ENCODE measurements at regions not wholly inside any gene's neighbourhood (a gene's known extent, or its start where the extent isn't known, plus 50 kb on each side); places are given as distances from the start of the nearest gene placed in this dataset.

DNA sequence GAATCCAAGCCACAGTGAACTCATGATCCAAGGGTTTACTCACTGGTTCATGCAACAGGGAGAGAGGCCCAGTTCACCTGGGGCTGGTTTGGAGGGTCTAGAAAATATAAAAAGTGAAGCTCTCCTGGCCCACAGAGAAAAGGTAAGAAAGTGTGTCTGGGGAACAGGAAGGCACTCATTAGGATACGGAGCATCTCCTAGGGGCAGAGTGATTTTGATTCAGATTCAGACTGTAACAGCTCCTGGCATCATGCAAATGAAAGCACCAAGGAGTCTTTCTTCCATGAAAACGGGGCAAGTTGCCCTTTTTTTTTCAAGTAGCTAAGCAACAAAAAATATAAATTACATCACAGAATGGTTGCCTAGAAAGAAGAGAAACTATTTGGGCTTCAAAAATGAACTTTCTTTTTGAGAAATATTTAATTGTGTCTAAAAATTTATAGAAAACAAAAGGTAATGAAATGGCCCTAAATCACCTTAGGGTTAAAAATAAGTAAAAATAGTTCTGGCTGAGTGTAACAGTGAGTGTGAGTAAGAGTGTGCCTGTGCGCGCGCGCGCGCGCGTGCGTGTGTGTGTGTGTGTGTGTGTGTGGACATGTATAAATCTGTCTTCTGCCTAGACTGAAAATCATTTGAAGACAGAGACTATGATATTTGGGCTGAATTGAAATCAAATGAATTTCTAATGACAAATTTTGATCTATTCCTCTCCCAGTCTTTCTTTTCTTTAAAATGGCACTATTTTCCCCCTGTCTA, 177.8 kb upstream of the ZNF462 start:
- no peak for DNase-seq (ENCODE audit: extremely low read depth, low read depth, low spot score)

DNA sequence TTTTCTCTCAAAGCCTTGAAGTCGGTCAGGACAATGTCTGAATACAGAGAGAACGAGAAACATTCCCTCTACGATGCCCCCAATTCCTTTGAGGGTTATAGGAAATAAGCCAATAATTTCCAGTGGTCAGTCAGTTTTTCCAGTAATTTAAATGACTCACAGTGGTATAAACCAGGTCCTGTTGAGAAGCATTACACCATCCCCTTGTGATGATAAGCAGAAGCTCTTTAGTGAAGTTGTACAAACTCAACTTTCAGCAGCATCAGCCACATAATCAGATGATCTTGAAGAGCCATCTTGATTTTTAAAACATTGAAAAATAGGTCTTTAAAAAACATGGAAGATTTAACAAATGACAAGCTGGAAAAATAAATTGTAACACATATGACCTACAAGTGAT, 173.9 kb upstream of the ZNF462 start:
- DNase-seq (ENCODE audit: extremely low read depth, low read depth, low spot score) = no peak

DNA sequence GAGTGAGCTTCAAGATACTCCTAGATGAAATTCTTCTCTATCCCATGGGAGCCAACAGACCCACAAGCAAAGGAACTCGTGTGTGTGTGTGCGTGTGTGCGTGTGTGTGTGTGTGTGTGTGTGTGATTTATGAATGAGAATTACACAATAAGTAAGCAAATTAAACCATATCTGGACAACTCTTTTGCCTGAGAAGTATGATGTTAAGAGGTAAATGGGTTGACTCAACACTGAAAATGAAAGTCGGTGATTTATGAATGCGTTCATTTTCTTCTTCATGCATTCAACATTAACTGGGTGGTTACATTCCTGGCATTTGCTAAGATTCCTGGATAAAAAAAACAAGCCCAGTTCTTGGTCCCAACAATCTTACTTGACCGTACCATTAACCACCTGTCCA, 171.3 kb upstream of the ZNF462 start:
- no peak for DNase-seq (ENCODE audit: extremely low read depth, low read depth, low spot score)

DNA sequence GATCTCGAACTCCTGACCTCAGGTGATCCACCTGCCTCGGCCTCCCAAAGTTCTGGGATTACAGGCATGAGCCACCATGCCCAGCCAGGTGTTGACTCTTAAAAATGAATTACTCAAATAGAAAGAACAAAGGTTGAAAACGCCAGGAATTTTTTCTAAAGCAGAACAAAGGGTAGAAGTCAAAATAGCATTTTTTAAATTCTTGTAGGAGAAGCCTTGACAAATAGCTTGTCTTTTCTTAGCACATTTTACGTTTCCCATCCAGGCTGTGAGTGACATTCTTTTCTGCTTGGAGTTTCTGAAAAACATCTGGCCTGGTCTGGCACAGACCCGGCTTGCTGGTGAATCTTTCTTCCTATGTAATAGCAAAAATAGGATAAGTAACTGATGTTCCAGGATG, 169.4 kb upstream of the ZNF462 start:
- no peak for DNase-seq (ENCODE audit: extremely low read depth, low read depth, low spot score)

DNA sequence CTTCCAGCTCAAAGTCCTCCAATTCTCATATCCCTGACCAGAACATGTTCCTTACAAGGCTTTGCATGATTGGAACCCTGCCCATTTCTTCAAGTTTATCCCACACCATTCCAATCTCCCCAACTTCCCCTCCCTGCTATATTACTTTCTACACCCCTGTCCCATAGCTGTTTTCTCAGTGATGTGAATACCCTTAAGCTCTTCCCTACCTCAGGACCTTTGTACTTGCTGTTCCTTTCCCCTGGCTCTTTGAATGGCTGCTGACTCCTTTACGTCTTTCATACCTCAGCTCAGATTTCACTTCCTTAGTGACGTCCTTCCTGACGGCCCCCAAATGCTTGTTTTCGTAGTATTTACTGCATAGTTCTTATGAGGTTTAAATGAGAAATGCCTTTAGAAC, 166.2 kb upstream of the ZNF462 start:
- no peak for DNase-seq (ENCODE audit: extremely low read depth, low read depth, low spot score)

DNA sequence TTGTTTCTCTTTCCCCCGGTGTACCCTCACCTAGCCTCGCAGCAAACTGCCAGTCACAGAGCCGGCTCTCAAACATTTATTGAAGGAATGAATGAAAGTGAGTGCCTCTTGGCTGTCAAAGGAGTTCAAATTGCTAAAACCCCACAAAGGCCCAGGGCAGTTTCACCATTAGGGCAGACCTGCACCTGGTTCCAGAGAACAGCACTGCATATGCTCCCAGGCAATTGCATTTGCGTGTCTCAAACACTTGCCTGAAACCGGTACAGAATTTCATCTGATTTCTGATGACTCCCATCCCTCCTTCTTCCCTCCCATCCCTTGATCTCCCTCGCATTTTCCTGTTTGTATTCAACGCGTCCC, 165.6 kb upstream of the ZNF462 start:
- DNase-seq (ENCODE audit: extremely low read depth, low read depth, low spot score) = no peak

DNA sequence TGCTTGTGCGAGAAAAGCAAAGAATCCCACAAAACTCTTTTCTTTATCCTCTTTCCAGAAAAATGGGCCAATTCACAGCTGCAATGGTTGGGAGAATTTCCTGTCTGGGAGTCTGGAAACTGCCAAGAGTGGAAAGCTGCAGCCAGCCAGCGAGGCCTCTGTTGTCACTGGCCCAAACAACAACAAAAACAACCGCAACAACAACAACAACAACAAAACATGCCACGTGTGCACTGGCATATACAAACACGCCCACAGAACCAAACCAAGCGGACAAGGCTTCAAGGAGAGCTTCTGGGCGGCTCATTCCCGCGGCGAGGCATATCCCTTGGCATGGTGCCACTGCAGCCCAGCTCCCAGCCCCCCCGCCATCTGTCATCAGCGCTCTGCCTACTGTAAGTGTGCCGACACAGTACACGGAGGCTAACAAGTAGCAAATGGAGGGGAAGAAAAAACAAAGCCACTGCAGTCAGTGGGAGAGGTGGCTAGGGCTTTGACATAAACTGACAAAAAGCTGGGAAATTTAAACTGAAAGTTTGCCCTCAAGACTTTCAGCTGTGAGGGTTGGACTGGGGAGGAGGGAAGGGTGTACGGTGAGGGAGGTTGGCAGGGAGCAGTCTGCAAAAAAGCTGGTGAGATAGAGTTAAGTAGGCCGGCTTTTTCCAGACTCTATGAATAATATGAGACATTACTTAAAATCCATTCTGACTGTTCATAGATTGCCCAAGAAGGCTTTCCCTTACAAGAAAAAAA, 165.0 kb upstream of the ZNF462 start:
- no peak for DNase-seq (ENCODE audit: extremely low read depth, low read depth, low spot score)

DNA sequence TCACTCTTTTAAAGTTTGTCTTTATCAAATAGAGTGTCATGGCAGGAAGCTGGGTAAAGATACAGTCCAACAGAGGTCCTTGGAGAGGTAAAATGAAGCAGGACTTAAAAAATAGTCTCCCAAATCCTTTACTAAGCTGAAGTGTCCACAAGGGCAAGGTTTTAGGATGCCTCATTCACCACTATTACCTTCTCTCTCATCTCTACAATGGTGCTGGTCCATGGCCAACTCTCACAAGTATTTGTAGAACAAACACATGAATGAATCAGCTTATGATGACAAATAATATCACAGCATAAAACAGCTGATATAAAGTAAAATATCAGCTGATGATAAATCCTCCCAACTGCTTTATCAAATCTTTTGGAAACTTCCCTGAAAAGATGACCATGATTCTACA, 162.3 kb upstream of the ZNF462 start:
- no peak for DNase-seq (ENCODE audit: extremely low read depth, low read depth, low spot score)

DNA sequence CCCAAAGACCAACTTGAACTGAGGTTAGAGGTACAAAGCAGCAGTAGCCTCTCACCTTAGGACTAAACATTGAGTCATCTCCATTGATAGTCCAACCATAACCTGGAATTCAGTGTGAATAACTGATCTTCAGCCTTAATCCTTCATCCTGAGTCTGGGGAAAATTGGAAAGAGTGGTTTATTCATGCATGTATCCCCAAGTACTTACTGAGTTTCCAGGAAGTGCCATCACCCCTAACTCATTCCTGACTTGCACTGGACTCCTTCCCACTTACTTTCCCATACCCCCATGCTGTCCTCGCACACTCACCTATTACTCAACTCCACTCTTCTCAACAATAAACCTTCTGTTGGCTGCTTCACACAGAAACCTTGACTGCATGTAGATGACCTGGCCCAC, 161.4 kb upstream of the ZNF462 start:
- no peak for DNase-seq (ENCODE audit: extremely low read depth, low read depth, low spot score)

DNA sequence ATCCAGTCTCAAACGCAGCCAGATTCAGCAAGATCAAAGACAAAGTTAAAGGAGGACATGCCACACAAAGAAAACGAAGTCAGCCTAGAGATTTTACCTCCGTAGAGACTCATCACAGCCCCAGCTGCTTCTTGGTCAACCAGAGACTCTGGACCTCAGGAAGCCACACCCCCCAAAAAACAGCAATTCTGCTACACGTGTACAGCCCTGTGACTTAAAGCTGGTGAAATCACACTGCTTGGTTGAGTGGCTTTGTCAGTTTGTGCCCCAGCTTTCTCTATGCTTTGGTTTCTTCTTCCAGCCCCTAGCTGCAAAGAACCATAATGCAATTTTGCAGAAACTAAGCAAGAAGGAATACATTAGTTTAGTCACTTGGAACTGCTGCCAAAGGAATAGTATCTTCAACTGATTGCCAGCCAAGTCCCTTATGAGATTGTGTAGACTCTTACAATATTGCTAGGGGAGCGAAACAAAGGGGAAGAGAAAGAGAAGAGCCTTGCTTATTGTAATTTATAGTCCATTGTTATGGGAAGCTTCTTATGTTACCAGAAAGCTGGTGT, 158.8 kb upstream of the ZNF462 start:
- no peak for DNase-seq (ENCODE audit: extremely low read depth, low read depth, low spot score)

DNA sequence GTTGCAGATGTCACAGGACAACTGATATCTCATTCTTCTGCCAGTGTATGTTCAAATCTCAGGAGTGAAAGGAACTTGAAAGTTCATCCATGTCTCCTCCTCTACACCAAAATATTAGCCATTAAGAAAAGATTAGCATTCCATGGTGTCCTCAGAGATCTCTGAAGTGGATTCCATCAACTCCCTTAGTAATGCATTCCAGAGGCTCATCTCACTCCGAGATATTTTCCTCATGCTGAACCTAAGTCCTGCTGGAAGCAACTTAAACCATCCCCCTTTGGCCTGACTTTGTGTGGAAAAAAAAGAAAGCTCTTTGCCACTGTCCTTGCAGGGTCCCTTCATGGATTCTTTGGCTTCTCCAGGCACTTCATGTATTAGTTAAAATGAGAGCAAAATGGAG, 155.7 kb upstream of the ZNF462 start:
- no peak for DNase-seq (ENCODE audit: extremely low read depth, low read depth, low spot score)

DNA sequence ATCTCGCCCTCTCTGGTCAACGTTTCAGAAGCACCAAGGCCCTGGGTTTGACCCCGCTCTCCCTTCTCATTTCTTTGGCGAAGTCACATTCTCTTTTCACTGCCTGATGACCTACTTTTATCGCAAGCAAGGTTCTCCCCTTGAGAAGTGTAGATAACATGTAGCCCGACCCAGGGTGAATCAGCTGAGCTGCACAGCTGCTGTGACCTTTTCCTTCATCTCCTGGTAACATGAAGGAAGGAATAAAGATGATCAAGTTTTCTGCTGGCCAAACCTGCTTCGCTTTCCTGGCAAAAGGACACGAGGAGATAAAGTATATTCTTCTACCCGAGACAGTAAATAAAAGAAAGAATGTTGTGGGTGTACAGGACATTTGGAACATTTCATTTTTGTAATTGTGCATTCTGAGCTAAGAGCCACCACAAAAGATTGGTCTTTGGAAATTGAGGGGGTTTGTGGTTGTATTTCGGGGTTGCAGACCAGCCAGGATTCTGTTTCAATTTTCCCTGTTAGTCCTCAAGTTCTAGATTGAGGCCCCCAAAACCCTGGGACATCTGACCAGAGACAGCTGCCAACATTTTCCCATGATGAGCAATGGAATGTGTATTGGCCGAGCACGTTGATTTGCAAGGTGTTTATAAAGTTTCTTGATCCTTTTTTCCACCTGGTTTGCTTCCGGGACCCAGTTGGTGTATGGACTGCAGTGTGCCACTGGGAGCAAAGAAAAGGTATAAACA, 155.1 kb upstream of the ZNF462 start:
- DNase-seq (ENCODE audit: extremely low read depth, low read depth, low spot score) = no peak

DNA sequence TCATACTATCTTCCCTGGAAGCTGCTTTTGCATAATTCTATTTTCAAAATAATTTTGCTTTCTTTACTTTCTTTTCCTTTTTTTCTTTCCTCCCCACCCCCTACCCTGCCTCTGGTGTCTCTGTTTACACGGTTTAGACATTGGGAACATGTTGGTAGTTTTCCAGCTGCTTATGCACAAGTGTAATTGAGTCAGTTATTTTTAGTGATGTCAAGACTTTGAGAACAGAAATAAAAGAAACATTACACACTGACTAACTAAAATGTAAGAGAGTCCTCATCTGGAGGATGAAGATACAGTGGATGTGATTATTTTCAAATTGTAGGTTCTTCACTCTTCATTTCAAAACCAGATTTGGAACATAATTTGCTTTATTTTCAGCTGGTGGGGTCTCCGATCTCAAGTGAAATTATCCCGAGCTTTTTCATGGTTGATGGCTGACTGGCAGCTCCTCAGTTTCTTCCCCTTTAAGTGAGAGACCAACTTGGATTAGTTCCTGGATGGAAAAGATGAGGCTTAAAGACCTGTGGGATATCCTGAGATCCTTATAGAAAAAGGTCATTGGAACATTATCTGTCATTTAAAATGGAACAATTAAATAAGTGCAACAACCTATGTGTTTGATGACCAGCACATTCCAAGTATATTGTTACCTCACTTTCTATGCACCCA, 154.4 kb upstream of the ZNF462 start:
- no peak for DNase-seq (ENCODE audit: extremely low read depth, low read depth, low spot score)

DNA sequence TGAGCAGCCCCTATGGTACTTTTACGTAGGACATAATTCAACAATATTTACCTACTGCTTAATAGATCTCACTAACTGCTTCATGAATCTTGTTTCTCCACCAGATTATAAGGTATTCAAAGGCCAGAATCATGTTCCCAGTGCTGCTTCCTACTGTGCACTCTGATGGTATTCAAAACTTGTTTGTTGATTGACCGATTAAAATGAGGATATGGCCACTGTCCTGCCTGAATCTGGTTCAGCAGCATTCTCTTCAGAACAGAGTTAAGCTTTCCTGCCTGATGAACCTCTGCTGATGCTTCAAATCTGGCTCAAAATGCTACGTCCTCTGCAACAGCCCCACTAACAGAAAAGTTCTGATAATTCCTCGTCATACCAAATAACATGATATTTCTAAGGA, 150.7 kb upstream of the ZNF462 start:
- DNase-seq (ENCODE audit: extremely low read depth, low read depth, low spot score) = no peak

DNA sequence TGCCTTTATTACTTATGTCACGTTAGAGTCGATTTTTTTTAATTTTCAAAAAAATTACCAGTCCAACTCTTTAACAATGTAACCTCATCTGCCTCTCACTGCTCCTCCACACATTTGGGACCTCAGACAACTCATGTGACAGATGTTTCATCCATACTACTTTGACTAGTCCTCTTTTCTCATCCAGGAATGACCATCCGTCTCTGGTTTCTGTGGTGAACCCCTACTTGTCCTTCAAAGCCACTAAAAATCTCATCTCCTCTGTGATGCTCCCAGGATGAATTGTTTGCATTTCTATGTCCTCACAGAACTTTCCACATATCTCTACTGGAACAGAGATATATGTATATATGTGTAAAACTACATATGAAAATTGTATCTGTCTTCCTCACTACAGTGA, 149.8 kb upstream of the ZNF462 start:
- no peak for DNase-seq (ENCODE audit: extremely low read depth, low read depth, low spot score)

DNA sequence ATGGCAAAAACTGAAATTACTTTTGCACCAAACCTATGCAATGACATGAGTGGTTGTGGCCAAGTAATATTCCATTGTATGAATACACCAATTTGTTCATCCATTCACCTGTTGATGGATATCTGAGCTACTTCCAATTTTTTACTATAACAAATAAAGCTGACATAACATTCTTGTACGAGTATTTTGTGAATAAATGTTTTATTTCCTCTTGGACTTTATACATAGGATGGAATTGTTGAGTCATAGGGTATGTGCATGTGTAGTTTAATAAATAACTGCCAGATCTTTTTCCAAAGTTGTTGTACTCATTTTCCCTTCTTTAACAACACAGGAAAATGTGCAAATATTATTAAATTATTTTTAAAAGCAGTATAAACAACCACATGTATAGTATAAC, 146.1 kb upstream of the ZNF462 start:
- DNase-seq (ENCODE audit: extremely low read depth, low read depth, low spot score) = no peak

DNA sequence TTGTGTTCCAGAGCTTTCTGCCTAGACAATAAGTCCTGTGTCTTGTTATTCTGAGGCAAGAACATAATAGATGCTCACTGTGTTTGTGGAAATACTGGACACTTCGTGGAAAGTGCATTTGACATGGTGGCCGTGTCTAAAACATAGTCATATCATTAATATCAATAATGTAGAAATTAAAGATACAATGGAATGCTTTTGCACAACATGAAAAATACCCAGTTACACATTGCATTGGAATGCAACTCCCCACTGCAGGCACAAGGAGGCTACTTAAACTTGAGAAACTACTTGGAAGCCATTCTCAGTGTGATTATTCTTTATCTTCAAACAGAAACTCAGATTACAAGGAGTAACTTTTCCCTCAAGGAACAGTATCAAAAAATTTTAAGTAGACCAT, 145.3 kb upstream of the ZNF462 start:
- no peak for DNase-seq (ENCODE audit: extremely low read depth, low read depth, low spot score)

DNA sequence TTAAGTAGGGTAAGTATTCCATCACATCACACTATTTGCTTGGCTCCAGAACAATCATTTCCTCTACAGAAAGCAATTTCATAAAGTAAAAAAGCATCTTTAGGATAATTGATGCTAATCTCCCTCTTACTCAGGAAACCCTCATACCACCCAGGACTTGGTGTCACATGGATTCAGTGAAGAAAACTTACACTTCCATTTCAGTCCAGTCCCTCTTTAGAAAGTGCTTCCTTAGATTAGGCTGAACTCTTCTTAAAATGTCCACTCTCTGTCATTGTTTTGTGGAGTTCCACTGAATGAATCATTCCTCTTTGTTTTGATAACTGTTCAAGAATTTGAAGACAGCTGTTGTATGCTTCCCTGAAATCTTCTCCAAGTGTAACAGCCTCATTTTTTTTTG, 144.0 kb upstream of the ZNF462 start:
- no peak for DNase-seq (ENCODE audit: extremely low read depth, low read depth, low spot score)

DNA sequence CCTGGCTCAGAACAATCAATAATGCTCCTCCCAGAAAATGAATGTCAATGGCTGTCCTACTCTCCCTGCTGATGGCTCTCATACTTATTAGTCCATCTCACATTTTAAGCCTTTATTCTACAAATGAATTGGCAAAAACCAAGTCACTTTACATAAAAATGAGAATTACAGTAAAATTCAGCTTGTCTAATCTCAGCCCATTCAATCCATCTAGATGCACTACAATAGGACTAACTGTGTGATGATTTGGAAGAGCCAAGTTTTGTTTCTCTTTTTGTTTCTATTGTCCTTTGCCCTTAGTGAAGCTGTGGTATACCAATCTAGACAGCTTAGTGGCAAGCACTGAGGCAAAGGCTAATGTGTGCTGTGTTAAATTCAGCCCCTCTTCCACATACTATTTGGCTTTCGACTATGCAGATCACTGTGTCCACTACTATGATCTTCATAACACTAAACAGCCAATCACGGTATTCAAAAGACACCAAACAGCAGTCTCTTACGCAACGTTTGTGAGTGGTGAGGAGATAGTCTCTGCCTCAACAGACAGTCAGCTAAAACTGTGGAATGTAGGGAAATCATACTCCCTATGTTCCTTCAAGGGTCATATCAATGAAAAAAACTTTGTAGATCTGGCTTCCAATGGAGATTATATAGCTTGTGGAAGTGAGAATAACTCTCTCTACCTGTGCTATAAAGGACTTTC, 140.8 kb upstream of the ZNF462 start:
- DNase-seq (ENCODE audit: extremely low read depth, low read depth, low spot score) = no peak

DNA sequence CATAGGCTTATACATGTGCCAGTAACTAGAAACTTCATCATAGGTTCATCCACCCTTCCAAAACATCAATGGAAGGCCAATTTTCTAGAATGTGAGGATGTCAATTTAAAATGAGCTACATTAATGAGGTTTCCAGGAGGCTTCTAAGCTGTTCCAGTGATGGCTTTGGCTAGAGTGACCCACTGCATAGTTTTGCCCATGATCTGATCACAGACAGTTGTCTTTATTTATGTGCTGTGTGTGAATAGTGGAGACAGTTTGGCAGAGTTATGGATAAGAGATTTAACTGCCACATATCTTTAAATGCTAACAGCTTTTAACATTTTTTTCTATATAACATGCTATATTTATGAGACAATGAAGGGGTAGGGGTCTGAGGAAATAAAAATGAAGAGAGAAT, 139.0 kb upstream of the ZNF462 start:
- no peak for DNase-seq (ENCODE audit: extremely low read depth, low read depth, low spot score)

DNA sequence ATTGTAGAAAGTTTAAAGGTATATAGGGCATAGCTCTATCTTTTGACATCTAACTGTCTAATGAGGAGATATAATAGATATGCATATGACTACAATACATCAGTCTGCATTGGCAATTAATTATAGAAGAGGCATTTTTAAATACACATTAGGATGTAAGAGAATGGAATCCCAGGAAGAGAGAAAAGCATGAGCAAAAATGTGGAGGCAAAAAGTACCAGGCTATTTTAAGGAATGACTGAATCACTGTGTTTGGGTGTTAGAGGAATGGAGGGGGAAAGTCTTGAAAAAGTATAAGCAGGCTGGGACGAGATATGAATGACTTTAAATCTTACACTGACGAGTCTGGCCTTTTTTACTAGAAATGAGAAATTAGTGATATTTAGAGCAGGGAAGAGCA, 138.4 kb upstream of the ZNF462 start:
- no peak for DNase-seq (ENCODE audit: extremely low read depth, low read depth, low spot score)
